Neural crest cell (in vitro differentiated cells): ENCODE measurements at regions not wholly inside any gene's neighbourhood (a gene's known extent, or its start where the extent isn't known, plus 50 kb on each side); places are given as distances from the start of the nearest gene placed in this dataset.

Source experiments
- DNase-seq: peaks from one replicate; pipeline ENCODE4 v3.0.0; 2021; ENCODE audit warnings: low read depth, mixed read lengths, low spot score
- H3K27ac Mint-ChIP-seq: one replicate; pipeline ENCODE4 v1.8.0; 2021; ENCODE audit warnings: mild to moderate bottlenecking, mixed read lengths; ENCODE audit not compliant: unreplicated experiment
- H3K27me3 Mint-ChIP-seq: 2 replicates; pipeline ENCODE4 v1.8.0; 2021; ENCODE audit warnings: low read depth, mild to moderate bottlenecking, mixed read lengths
- H3K36me3 Mint-ChIP-seq: 2 replicates; pipeline ENCODE4 v1.8.0; 2021; ENCODE audit warnings: low read depth, mild to moderate bottlenecking, mixed read lengths
- H3K4me1 Mint-ChIP-seq: 2 replicates; pipeline ENCODE4 v1.8.0; 2021; ENCODE audit warnings: mixed read lengths
- H3K4me3 Mint-ChIP-seq: one replicate; pipeline ENCODE4 v1.8.0; 2021; ENCODE audit warnings: mild to moderate bottlenecking, mixed read lengths
- H3K9me3 Mint-ChIP-seq: 2 replicates; pipeline ENCODE4 v1.8.0; 2021; ENCODE audit warnings: mixed read lengths
- CTCF ChIP-seq: fragments of 200-600 bp; sonication (generic); conservative IDR thresholded peaks from 2 replicates; pipeline ENCODE4 v1.5.0; 2021; ENCODE audit warnings: antibody characterized with exemption, mild to moderate bottlenecking

- no peak overlapping the region for H3K27ac Mint-ChIP-seq
- H3K36me3 Mint-ChIP-seq: no peaks in the 10 kb centered on the region
- DNase-seq: no peak
Measured at GRCh38 chr6:170100046-170100445, 190.8 kb downstream of the DLL1 start.

GRCh38 chr6:170099387-170099786 is 191.5 kb downstream of the DLL1 start:
- no peak overlapping the region for H3K27ac Mint-ChIP-seq
- H3K27me3 Mint-ChIP-seq: peaks cover 41% of the 10 kb centered on the region
- no peak for DNase-seq
- peaks cover 10% of the 10 kb centered on the region for H3K4me1 Mint-ChIP-seq
- TF ChIP-seq CTCF: no peak
- H3K9me3 Mint-ChIP-seq: no peaks in the 10 kb centered on the region
- no peaks in the 10 kb centered on the region for H3K36me3 Mint-ChIP-seq
- H3K4me3 Mint-ChIP-seq: no peak overlapping the region

More at GRCh38 chr6:170100046-170100445, 190.8 kb downstream of the DLL1 start:
- no peak overlapping the region for H3K4me3 Mint-ChIP-seq
- no peak for TF ChIP-seq CTCF
- peaks cover 10% of the 10 kb centered on the region for H3K4me1 Mint-ChIP-seq
- no peaks in the 10 kb centered on the region for H3K9me3 Mint-ChIP-seq
- H3K27me3 Mint-ChIP-seq: peaks cover 38% of the 10 kb centered on the region

GRCh38 chr6:170098428-170099170 is 192.3 kb downstream of the DLL1 start:
- Mint-ChIP-seq H3K36me3 (no peaks in the 10 kb centered on the region), H3K4me1 (peaks cover 10% of the 10 kb centered on the region), H3K27me3 (peaks cover 41% of the 10 kb centered on the region), H3K4me3 (no peak overlapping the region), H3K27ac (no peak overlapping the region), H3K9me3 (no peaks in the 10 kb centered on the region)
- no peak for DNase-seq
- TF ChIP-seq CTCF: no peak

- no peak for TF ChIP-seq CTCF
- H3K27ac Mint-ChIP-seq: no peak overlapping the region
- H3K4me3 Mint-ChIP-seq: no peak overlapping the region
- no peaks in the 10 kb centered on the region for H3K9me3 Mint-ChIP-seq
- peaks cover 10% of the 10 kb centered on the region for H3K4me1 Mint-ChIP-seq
- no peak for DNase-seq
- H3K27me3 Mint-ChIP-seq: peaks cover 47% of the 10 kb centered on the region
- H3K36me3 Mint-ChIP-seq: no peaks in the 10 kb centered on the region
Measured at GRCh38 chr6:170097505-170098427, 193.1 kb downstream of the DLL1 start.

GRCh38 chr6:170096803-170097504 is 193.9 kb downstream of the DLL1 start:
- Mint-ChIP-seq H3K4me3 (no peak overlapping the region), H3K27me3 (peaks cover 42% of the 10 kb centered on the region), H3K27ac (no peak overlapping the region), H3K36me3 (no peaks in the 10 kb centered on the region), H3K4me1 (peaks cover 10% of the 10 kb centered on the region), H3K9me3 (no peaks in the 10 kb centered on the region)
- no peak for DNase-seq
- TF ChIP-seq CTCF: no peak
